ENCODE measurements at regions not wholly inside any gene's neighbourhood (a gene's known extent, or its start where the extent isn't known, plus 50 kb on each side); places are given as distances from the start of the nearest gene placed in this dataset.

DNA sequence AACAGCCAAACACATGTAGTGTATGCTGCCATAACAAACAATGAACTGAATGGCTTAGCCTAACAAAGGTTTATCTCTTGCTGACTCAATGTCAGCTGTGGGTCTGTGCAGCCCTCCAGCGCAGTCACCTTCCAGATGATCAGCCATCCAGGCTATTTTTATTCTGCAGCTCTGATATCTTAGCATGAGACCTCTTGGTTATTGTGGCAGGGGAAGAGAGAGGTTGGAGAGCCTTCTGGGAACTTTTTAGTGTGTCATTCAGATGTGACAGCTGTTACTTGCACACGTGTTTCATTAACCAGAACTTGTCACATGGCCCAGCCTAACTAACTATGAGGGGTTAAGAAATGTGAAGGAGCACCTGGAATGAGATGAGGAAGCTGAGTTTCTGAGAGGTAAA lies 202.5 kb downstream of the DHX35 start:
- no peak for DNase-seq

DNA sequence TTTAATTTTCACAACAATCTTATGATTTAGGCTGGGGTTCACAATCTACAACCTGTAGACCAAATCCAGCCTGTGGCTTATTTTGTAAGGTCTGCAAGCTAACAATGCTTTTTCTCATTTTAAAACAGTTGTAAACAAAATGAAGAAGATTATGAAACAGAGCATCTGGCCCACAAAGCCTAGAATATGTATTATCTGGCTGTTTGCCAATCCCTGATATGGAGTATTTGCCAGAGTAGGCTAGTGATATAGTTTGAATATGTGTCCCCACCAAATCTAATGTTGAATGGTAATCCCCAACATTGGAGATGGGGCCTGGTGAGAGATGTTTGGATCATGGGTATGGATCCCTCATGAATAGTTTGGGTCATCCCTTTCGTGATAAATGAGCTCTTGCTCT lies 201.8 kb downstream of the DHX35 start:
- DNase-seq: no peak

DNA sequence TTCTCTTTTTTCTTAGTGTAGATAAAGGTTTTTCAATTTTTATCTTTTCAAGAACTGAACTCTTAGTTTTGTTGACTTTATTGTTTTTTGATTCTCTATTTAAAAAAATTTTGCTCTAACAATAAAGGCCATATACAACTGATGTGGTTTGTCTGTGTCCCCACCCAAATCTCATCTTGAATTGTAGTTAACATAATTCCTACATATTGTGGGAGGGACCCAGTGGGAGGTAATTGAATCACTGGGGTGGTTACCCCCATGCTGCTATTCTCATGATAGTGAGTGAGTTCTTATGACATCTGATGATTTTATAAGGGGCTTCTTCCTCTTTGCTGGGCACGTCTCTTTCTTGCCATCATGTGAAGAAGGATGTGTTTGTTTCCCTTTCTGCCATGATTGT lies 199.8 kb downstream of the DHX35 start:
- DNase-seq: no peak

DNA sequence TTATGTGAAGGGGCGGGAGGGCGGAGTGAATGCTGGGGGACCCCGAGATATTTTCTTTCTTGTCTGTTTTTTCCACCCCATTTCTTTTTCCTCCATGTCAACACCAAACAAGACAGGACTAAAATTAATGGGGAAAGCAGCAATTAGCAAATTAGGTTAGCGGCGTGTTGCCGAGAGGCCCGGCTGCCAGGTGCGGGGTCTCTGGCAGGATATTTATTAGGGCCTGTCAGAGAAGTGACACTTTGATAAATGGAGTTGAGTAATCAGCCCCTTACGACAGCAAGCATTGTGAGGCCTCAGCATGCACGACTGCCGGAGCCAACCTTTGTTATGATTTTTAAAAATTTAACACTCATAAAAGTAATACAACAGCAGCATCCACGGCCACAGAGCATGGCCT lies 193.8 kb downstream of the DHX35 start:
- no peak for DNase-seq

DNA sequence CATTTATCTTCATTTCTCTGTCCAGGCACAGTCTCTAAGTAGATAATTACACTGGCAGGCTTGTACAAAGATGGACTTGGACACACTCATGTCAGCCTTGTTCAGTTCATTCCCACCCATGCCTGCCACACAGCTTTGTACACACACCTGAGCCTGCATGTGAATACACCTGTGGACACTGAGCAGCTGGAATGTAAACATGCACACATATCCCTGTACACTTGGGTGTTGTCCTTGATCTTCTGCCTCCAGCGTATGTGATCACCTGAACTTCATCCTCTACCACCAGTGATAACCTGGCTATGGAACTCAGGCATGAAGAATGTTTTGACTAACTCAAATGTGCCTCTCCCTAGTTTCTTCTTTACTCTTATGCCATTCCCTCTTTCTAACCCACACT lies 190.6 kb downstream of the DHX35 start:
- DNase-seq: no peak

DNA sequence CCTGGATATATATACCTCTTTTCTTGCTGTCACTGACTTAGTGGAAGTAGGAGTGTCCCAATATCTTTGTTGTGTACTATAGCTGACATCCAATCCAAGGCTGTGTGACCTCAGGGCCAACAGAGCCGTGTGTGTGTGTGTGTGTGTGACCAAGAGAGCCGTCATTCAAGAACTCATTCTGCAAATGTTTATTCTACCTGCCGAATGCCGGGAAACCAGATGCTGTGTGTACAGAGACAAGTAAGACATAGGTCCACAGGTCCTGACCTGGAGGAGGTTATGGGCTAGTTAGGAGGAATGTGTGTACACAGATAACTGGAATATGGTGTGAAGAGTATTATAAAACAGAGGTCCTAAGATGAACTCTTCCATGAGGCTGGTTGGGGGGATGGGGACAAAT lies 190.0 kb downstream of the DHX35 start:
- DNase-seq: no peak

DNA sequence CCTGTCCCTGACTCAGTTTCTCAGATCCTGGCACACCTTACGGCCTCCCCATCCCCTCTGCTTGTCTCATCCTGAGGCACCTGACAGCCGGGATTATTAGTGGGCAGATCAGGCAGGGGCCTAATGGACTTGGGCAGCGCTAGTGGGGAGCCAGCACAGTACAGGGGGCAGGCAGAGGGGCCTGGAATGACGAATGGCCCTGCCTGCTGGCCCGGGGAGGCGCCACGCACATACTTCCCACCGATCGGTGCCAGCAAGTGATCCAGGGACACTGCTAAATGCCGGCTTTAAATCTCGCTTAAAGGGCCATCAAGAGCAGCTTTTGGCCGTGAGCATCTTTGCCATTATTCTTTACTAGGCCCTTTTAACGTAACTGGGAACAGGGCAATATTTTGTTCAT lies 188.4 kb downstream of the DHX35 start:
- DNase-seq: no peak

DNA sequence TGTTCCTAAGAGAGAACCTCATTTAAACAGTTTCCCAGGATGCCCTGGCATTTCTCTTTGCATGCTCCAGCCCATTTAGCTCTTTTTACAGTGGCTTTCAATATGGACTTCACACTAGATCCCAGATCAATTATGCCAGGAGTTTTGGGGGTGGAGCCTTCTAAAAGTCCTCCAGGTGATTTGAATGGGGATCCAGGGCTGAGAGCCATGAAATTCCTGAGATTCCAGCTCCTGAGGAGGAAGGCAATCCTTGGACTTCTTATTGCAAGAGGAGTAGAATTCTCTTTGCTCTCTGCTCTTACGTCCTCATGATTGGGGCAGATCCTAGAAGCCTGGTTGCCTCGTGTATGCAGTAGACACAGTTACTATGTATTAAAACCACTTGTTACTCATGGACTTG lies 184.2 kb downstream of the DHX35 start:
- DNase-seq: no peak

DNA sequence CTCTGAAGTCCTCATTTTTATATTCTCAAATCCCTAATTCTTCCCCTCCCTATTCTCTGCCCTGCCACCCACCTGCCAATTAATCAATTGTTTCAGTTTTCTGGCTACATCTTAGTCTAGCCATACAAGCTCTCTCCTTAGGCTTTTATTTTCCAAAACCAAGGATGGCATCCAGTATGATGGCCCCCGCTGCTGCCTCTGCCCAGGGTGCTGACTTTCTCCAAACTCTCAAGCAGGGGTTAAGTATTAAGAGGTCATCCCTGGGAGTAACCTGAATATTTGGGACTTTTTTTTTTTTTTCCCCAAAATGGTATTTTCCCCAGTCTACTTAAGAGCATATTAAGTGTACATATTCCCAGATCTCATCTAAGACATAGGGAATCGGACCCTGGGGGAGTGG lies 183.8 kb downstream of the DHX35 start:
- no peak for DNase-seq

DNA sequence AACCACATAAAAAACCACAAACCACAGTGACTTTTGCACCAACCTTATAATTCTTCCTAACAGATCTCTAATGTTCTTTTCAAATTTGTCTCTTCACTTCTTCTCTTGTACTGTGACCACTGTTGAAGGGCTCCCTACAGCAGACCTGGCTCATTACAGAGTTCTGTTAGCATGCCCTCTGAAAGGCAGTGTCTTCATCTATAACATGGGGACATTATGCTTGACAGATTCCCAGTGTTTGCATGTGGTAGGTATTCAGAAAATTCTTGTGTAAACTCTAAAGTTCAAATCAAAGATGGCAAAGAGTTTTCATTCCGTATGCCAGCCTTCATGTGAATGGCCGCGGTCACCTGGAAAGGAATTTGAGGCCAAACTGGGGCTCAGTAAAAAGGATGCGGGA lies 182.6 kb downstream of the DHX35 start:
- DNase-seq: no peak

DNA sequence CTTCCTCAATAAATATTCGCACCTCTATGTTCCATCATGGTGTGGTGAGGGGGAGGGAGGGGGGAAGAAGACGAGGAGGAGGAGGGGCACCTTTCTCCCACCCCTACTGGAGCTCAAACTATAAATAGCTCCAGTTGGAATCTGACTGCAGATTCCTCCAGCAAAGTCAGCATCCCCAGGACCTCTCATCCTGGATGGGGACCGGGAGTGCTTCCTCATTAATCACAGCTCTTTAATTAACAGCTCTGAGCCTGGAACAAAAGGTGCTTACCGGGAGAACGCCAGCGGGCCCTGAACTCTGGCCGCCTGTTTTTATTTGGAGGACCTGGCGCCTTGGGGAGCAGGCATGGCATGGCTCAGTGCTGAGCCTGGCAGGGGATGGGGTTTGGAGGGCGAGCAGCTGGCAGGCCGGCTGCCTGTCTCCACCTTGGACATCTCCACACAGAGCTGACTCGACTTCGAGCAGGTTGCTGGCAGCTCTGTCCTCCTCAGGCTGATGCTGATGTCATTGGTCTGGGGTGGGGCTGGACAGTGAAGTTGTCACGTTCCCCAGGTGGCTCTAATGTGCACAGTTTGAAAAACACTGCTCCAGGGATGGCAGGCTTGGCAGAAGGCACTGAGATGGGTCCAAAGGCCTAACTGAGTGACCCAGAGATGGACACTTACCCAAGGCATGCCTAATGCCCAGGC lies 180.4 kb downstream of the DHX35 start:
- no peak for DNase-seq

DNA sequence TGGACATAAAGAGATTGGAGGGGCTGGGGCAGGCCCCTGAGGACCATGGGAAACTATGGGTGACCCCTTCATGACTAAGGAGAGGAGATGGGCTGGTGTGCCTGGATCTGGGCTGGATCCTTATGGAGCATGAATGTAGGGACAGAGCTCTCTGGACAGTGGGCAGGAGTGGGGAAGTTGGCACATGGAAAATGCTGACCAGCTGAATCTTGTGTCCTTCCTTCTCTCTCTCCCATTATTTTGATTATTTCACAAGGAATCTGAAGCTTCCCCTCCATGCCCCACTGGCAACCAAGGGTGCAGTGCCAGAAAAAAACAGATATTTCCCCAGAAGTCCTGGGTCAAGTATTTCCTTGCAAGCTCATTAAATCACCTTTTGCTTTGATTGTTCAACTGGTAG lies 175.2 kb downstream of the DHX35 start:
- DNase-seq: no peak

DNA sequence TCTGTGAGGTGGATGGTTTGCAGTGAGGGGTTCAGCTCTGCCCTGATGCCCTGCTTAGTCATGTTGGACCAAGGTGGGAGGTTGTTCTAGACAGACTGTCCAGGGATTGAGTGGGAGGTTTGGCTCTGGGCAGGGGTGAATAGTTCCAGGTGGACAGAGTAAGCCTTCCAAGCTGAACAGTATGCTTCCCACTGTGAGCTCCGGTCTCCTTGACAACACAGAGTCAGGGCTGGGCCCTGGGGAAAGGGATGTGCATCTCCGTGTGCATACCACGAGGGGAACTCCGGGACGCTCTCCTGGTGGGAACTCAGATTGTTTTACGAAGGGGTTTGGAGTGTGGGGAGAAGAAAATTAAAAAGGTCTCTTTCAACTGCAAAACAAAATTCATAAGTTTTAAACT lies 174.7 kb downstream of the DHX35 start:
- no peak for DNase-seq

DNA sequence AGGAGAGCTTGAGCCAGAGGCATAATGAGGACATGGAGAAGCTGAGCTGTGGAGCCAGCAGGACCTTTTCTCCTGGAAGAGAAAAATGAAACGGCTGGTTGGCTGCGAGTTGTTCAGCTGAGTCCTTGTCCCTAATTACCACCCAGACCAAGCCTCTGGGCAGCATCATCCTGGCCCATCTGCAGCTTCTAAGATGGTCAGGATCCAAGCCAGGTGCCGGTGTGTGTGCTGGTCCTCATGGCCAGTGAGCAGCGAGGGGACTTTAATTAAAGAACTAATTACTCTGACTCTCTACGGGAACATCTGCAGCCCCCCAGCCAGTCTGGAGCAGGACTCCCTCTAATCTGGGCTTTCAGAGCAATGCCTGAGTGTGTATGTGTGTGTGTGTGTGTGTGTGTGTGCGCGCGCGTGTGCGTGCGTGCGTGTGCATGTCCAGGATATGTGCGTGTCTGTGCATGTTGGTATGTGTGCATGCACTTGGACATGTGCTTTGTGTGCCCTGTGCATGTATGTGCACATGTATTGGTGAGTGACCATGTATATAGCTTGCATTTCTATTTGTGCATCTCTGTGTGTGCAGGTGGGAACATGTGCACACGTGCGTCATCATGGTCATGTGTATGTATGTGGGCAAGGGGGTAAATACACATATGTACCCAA lies 173.9 kb downstream of the DHX35 start:
- no peak for DNase-seq

DNA sequence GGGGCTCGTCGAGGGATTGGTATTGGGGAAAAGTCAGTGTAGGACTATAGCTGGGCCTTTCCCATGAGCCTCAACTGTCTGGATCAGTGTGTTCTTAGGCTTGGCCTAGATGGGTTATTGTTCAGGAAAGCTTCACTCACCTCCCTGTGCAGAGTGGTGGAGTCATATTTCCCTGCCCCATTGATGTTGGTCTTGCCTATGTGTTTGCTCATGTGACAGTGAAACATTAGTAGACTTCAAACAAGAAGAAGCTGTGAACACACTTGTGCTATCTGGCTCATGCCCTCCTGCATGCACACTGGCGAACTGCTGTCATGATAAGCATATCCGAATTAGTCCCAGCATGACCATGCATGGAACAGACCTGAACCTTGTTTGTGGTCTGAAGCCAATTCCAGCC lies 171.1 kb downstream of the DHX35 start:
- no peak for DNase-seq

DNA sequence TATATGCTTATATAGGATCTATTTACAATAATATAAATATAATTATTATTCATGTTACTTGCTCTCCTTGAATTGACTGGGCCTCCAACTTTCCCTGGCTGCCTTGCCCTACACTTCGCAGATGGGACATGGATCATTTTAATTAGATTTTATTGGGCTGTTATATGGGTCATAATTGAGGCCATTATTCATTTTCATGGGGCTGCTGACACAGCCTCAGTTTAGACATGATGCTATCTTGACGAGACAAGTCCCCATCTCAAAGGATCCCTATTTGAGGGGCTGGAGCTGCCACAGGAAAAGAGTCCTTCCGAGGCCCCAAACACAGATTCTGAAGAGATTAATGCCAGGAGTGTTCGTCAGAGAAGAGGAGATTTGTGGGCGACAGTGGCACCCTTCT lies 170.4 kb downstream of the DHX35 start:
- no peak for DNase-seq

DNA sequence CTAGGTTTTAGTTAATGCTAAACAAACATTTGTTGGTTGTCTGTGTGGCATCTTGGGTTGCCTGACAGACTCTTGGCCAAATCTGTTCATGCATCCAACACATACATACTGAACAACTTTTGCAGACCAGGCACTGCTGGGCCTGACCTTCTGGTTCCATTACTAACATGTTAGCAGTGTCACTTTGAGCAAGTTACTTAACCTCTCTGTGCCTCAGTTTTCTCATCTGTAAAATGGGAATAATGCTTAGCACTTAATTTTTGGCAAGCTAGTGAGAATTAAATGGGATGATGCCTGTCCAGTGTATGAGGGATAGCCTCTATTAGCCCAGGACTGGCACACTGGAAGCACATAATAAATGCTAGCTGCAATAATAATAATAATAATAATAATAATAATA lies 169.9 kb downstream of the DHX35 start:
- no peak for DNase-seq

DNA sequence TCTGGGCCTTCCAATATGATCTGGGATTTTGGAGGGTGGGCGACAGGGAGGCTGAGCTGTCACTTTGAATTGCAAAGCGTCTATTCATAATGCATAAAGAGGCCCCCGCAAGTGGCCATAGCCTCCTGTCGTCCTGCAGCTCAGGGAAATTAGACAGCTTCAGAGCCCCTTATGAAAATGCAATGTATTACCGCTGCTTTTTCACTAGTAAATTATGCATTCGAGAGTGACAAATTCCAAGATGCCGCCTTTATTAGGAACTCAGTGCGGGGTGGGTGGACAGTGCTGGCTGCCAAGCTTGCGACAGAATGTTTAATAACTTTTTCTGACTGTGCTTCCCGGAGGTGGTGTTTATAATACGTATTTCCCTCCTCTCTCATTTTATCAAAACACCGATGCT lies 168.5 kb downstream of the DHX35 start:
- no peak for DNase-seq

DNA sequence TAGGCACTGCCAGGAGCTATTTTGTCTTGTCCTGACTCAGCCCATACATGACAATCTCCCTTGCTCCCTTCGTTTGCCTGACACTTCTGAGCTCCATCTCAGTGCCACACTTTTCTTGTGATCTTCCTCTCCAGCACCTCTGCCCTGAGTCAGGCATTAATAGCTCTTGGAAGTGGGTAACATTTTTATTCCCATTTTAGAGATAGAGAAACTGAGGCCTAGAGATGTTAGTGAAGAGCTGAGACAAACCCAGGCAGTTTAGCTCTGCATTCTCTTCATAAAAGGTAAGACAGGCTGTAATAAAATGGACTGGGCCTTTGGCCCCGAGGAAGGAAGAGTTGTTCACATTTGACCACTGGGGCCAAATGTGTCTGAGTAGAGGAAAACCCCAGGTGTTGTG lies 167.4 kb downstream of the DHX35 start:
- DNase-seq: no peak

DNA sequence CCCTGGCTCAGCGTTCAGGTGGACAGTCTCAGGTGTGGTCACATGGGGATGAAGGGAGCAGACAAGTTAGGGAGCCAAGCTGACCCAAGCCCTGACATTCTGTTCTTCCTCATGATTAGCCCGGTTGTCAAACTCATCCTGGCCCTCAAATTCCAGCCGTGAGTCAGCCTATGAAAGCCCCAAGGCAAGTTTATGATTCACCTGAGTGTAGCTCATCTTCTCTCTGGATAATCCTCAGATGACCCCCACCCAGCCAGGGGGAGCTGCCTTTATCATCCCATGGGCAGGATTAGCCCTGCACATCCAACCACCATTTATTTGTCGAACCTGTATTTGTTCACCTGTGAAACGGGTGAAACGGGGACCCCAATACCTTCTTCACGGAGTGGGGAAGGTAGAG lies 161.9 kb downstream of the DHX35 start:
- DNase-seq: no peak

DNA sequence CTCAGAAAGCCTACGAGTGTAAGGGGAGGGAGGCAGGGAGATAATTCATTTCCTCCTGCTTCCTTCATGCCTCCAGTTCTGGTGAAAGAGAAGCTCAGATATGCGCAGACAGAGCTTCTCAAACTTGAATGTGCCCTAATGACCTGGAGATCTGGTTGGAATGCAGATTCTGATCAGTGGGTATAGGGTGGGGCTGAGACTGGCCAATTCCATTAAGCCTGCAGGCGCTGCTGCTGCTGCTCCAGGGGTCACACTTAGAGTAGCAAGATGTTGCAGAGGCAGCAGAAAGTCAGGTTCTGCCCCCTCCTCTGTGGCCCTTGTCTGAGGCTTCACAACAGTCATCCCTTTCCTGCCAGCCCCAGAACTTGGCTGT lies 161.0 kb downstream of the DHX35 start:
- DNase-seq: no peak

DNA sequence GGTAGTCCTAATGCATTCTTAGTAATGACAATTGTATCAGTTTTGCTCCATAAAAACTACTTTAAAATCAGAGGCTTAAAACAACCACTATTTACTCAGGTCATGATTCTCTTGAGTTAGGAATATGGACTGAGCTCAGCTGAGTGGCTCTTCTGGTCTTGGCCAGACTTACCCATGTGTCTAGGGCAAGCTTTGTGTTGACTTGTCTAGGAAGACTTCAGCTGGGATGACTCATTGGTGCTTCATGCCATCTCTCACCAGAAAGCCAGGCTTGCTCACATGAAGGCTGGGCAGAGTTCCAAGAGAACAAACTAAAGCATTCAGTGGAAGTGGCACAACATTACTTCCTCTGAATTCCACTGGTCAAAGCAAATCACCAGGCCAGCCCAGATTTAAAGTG lies 155.3 kb downstream of the DHX35 start:
- peak; percentile 50 for DNase-seq

DNA sequence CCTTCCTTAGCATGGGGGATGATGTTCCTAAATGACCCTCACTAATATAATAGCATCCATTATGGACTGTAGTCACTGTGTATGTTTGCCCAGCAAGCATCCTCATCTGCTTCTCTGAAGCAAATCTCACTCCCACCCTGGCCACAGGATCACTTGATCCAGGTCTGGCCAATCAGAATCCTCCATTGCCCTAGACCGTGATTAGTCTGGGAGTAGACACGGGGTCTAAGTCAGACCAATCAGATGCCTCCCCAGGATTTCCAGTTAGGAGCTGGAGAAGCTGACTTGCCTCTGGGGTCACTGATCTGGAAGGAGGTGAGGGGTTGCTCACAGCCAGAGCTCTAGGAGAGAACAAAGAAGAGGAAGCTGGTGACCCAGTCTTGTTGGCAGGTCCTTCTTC lies 153.9 kb downstream of the DHX35 start:
- no peak for DNase-seq

DNA sequence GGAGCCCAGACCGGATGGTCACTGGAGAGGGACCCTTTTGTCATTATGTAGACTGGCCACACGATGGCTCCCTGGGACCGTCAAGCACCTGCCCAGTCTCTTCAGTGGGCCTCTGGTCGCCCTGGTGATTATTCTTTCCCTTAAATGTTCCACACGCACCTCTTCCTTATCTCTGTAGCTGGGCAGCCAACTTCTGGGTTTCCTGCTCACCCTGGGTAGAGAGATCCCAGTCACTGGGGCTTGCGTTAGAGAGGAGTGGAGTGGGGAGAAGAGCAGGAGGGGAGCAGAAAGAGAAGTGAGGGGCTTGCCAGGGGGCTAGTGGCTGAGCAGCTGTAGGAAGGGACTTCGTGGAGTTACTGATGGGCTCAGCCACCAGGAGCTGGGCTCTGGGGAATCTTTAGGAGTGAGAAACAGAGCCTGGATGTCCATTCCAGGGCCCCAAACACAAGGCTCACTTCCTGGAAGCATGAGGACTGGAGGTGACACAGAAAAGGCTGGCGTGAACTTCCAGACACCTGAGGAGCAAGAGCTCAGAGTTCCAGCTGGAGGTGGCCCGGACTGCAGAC lies 150.1 kb downstream of the DHX35 start:
- DNase-seq: peak; percentile 59

Measured in kidney glomerular epithelial cell (primary cell).